ENCODE measurements at regions not wholly inside any gene's neighbourhood (a gene's known extent, or its start where the extent isn't known, plus 50 kb on each side); places are given as distances from the start of the nearest gene placed in this dataset.

DNA sequence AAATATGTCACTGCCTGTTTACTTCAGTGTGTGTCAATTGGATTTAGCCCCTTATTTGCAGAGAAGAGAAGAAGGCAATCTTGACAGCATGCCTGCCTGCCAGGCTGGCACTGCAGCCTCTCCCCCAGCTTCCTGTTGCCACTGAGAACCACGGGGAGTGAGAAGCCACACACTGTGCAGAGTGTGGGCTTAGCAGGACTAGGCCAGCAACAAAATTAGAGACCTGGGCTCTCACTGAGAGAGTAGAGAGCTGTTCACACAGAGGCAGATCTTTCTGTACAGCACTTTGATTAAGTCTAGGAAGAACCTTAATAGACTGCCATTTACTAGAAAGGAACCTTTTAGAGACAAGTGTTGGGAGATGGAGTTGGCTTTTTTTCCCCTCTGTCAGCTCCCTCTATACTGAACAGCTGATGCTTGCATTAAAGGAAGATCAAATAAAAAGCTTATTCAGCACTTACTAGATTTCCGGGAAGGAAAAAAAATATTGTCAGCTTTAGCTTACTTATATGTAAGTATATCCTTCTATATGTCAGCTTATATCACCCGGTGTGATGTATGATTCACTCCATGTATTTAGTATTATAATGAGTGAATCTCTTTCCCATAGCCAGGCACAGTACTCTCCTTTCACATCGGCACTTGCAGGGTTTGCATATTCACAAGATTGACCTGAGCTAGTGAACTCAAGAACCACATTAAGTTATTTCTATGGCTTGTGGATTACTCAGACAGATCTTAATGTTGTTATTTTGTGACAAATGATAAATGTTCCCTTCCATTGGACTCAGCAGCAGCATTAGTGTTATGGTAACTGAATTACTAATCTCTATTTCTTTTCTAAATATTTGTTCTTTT is 851.0 kb upstream of the EPHA7 start:
- TF ChIP-seq, protein P1, sequence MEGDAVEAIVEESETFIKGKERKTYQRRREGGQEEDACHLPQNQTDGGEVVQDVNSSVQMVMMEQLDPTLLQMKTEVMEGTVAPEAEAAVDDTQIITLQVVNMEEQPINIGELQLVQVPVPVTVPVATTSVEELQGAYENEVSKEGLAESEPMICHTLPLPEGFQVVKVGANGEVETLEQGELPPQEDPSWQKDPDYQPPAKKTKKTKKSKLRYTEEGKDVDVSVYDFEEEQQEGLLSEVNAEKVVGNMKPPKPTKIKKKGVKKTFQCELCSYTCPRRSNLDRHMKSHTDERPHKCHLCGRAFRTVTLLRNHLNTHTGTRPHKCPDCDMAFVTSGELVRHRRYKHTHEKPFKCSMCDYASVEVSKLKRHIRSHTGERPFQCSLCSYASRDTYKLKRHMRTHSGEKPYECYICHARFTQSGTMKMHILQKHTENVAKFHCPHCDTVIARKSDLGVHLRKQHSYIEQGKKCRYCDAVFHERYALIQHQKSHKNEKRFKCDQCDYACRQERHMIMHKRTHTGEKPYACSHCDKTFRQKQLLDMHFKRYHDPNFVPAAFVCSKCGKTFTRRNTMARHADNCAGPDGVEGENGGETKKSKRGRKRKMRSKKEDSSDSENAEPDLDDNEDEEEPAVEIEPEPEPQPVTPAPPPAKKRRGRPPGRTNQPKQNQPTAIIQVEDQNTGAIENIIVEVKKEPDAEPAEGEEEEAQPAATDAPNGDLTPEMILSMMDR (optimal IDR thresholded peaks at IDR 0.05 in 1 of 3, IDR thresholded peaks at IDR 0.05 in 1 of 3, conservative IDR thresholded peaks at IDR 0.05 in 1 of 3; ENCODE audit: extremely low read depth in 1 of 3, insufficient read depth in 2 of 3, low read length in 3 of 3) = no peak
- no peak for TF ChIP-seq EZH2 (IDR thresholded peaks at IDR 0.05; ENCODE audit: low read length)
